Esophagus squamous epithelium (tissue), 5 donors: ENCODE measurements at regions not wholly inside any gene's neighbourhood (a gene's known extent, or its start where the extent isn't known, plus 50 kb on each side); places are given as distances from the start of the nearest gene placed in this dataset.

Source experiments
- DNase-seq: peaks from one replicate; lab custom pipeline; 2025; lab: John Stamatoyannopoulos, UW
- H3K27ac ChIP-seq, 4 donors: fragments of 200-600 bp; sonication (generic); one replicate each; pipeline ENCODE4 v1.5.1; 2016 to 2019; ENCODE audit warnings: mild to moderate bottlenecking in 1 of 4
- H3K27me3 ChIP-seq, 4 donors: fragments of 200-600 bp; sonication (generic); 1 replicate in 3 of 4; 2 replicates in 1 of 4; pipeline versions ENCODE4 v1.5.1 to v1.6.0; 2017 to 2021; ENCODE audit warnings: antibody characterized with exemption in 1 of 4
- H3K36me3 ChIP-seq, 3 donors: fragments of 200-600 bp; sonication (generic); one replicate each; pipeline ENCODE4 v1.5.1; 2016 to 2019
- H3K4me1 ChIP-seq, 3 donors: fragments of 200-600 bp; sonication (generic); one replicate each; pipeline ENCODE4 v1.5.1; 2017 to 2019
- H3K4me3 ChIP-seq, 4 donors: fragments of 200-600 bp; sonication (generic); 1 replicate in 3 of 4; 2 replicates in 1 of 4; pipeline ENCODE4 v1.5.1; 2016 to 2019; ENCODE audit warnings: mild to moderate bottlenecking in 2 of 4, moderate library complexity in 1 of 4
- H3K9me3 ChIP-seq, 3 donors: fragments of 200-600 bp; sonication (generic); one replicate each; pipeline ENCODE4 v1.5.1; 2016 to 2019
- POLR2A ChIP-seq, 4 donors: fragments of 450-650 bp; IDR thresholded peaks; one replicate each; pipeline ENCODE4 v1.6.1; 2017; ENCODE audit warnings: antibody characterized with exemption in 4 of 4, mild to moderate bottlenecking in 4 of 4, moderate library complexity in 3 of 4
- WGBS, 2 donors: methylation state at CpG; one replicate each; pipeline ENCODE4 v1.1.5; 2018; 5-methylcytosine and 5-hydroxymethylcytosine counted together
- intact Hi-C: fragments of 100-400 bp; cut with DNase I; formaldehyde crosslinking; loops from one replicate; pipeline ENCODE4 v1.15.0; 2022
- TF ChIP-seq, protein P1 (sequence below), 6 experiments: fragments of 450-650 bp in 4 of 6; fragments of 200-600 bp in 2 of 6; sonication (generic) in 2 of 6; IDR thresholded peaks; one replicate each; pipeline ENCODE4 v1.5.1; 2016 to 2019; ENCODE audit warnings: antibody characterized with exemption in 6 of 6, mild to moderate bottlenecking in 4 of 6, moderate library complexity in 4 of 6
- donor health status: DM: yes; HTN: yes; CAD: no.

DNA sequence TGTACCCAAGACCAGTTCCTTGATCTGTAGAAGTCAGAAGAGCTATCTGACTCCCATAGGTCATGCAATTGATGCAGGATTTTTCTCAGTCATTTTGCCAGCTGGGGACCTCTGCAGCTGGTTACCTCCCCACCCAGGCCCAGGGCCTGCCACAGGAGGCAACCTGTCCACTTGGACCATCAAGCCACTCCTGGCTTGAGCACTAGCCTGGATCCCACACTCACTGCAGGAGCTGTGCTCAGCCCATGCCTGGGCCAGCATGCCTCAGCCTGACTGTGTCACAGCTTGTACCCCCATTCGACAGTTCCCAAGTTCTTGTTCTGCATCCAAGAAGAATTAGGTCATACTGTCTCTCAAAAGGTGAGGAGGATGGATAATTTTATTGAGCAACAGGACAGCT is 189.4 kb downstream of the PCDH17 start:
- H3K27ac ChIP-seq: no peak overlapping the region
- H3K36me3 ChIP-seq: no peaks in the 10 kb centered on the region
- TF ChIP-seq, protein P1, sequence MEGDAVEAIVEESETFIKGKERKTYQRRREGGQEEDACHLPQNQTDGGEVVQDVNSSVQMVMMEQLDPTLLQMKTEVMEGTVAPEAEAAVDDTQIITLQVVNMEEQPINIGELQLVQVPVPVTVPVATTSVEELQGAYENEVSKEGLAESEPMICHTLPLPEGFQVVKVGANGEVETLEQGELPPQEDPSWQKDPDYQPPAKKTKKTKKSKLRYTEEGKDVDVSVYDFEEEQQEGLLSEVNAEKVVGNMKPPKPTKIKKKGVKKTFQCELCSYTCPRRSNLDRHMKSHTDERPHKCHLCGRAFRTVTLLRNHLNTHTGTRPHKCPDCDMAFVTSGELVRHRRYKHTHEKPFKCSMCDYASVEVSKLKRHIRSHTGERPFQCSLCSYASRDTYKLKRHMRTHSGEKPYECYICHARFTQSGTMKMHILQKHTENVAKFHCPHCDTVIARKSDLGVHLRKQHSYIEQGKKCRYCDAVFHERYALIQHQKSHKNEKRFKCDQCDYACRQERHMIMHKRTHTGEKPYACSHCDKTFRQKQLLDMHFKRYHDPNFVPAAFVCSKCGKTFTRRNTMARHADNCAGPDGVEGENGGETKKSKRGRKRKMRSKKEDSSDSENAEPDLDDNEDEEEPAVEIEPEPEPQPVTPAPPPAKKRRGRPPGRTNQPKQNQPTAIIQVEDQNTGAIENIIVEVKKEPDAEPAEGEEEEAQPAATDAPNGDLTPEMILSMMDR (IDR thresholded peaks at IDR 0.05): no peak
- no peak for TF ChIP-seq POLR2A (IDR thresholded peaks at IDR 0.05)
- no peak for DNase-seq
- H3K27me3 ChIP-seq: no peaks in the 10 kb centered on the region
- peaks cover 0 to 10% (median 8%) of the 10 kb centered on the region in 3 donors for H3K9me3 ChIP-seq
- 43 to 86% methylated on average over 1 of the region's 1 CpG for WGBS, 2 donors
- H3K4me1 ChIP-seq: no peaks in the 10 kb centered on the region
- H3K4me3 ChIP-seq: no peak overlapping the region
- intact Hi-C loops: no loop called here

DNA sequence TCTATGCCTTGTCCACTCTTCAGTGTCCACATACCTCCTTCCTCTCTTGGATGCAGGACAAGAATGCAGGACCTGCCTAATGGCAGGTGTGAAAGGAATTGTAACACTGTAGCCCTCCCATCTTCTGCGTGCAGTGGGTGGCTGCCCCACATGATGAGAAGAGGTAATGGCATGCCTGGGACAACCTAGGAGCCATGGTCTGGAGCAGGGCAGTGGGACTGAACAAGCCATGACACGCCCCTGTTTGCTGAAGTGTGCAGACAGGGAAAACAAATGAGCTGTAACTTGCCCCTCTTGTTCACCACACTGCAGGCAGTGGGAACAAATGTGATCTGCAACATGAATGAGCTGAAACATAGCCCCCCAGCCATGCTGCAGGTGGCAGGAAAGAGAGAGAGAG is 192.2 kb downstream of the PCDH17 start:
- H3K4me3 ChIP-seq: no peak overlapping the region
- H3K9me3 ChIP-seq: peaks cover 0 to 10% (median 8%) of the 10 kb centered on the region in 3 donors
- no peaks in the 10 kb centered on the region for H3K4me1 ChIP-seq
- DNase-seq: no peak
- TF ChIP-seq, protein P1 (IDR thresholded peaks at IDR 0.05): no peak
- no peak for TF ChIP-seq POLR2A (IDR thresholded peaks at IDR 0.05)
- WGBS, 2 donors: 88% methylated on average over 2 of the region's 2 CpGs; no CpG with 5 or more reads in 1 of the 2 donors
- no peaks in the 10 kb centered on the region for H3K27me3 ChIP-seq
- intact Hi-C loops: no loop called here
- H3K36me3 ChIP-seq: no peaks in the 10 kb centered on the region
- H3K27ac ChIP-seq: no peak overlapping the region

DNA sequence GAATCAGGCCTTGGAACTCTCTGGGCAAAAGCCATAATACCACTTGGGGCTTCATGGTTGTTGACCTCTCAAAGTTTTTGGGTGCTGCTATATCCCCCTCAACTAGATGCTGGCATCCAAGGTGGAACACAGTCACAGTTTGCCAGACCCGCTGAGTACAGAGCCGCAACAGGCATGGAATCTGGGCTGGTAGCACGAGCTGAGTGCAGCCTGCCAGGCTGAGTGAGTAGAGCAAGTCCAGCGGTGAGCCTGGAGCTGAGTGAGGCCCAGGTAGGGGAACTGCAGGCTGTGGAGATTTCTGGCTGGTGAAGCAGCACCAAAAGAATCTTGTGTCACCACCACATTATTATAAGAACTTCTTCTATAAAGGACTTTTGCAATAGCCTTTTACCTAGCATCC is 192.6 kb downstream of the PCDH17 start:
- H3K27ac ChIP-seq: no peak overlapping the region
- WGBS, 2 donors: 51% methylated on average over 3 of the region's 4 CpGs; no CpG with 5 or more reads in 1 of the 2 donors
- H3K27me3 ChIP-seq: no peaks in the 10 kb centered on the region
- intact Hi-C loops: no loop called here
- no peak for DNase-seq
- H3K9me3 ChIP-seq: peaks cover 0 to 10% (median 8%) of the 10 kb centered on the region in 3 donors
- TF ChIP-seq, protein P1 (IDR thresholded peaks at IDR 0.05): no peak
- no peak for TF ChIP-seq POLR2A (IDR thresholded peaks at IDR 0.05)
- H3K36me3 ChIP-seq: no peaks in the 10 kb centered on the region
- H3K4me1 ChIP-seq: no peaks in the 10 kb centered on the region
- no peak overlapping the region for H3K4me3 ChIP-seq

DNA sequence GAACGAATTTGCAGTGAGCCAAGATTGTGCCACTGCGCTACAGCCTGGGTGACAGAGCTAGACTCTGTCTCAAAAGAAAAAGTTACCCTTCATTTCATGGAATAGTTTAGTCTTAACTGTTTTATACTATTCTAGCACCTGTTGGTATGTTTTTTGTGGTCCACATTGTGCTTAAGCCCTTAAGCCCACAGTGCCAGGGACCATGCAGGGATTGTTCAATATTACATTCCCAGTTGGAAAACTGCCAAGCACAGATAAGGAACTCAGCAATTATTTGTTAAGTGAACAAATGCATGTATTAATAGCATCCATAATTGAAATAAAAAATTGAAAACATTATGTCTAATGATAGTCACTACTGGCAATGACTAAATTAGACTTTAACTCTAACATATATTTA is 193.5 kb downstream of the PCDH17 start:
- peaks cover 0 to 10% (median 8%) of the 10 kb centered on the region in 3 donors for H3K9me3 ChIP-seq
- no peak overlapping the region for H3K4me3 ChIP-seq
- TF ChIP-seq, protein P1 (IDR thresholded peaks at IDR 0.05): no peak
- TF ChIP-seq POLR2A (IDR thresholded peaks at IDR 0.05): no peak
- 75 to 80% methylated on average over 2 of the region's 2 CpGs for WGBS, 2 donors
- DNase-seq: no peak
- intact Hi-C loops: no loop called here
- no peaks in the 10 kb centered on the region for H3K4me1 ChIP-seq
- H3K27ac ChIP-seq: no peak overlapping the region
- no peaks in the 10 kb centered on the region for H3K36me3 ChIP-seq
- no peaks in the 10 kb centered on the region for H3K27me3 ChIP-seq

DNA sequence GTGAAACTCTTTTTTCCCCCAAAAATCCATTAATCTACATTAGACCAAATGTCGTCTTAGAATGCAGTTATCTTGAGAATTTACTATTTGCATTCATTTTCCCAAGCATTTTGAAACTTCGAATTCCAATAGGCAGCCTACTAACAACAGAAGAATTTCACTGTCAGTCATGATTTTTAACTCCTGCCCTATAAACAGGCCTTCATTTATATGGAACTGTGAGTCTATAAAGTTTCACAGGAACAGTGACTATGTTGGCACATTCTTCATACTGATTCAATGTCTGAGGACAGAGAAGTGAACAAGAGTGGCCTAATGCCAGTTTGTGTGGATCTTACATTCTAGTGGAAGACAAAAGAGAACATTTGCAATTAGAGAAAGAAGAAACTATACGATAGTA is 198.0 kb downstream of the PCDH17 start:
- no peak overlapping the region for H3K4me3 ChIP-seq
- H3K27me3 ChIP-seq: no peaks in the 10 kb centered on the region
- H3K9me3 ChIP-seq: no peaks in the 10 kb centered on the region
- H3K27ac ChIP-seq: no peak overlapping the region
- 70 to 73% methylated on average over 3 of the region's 3 CpGs for WGBS, 2 donors
- intact Hi-C loops: no loop called here
- H3K4me1 ChIP-seq: no peaks in the 10 kb centered on the region
- no peak for DNase-seq
- no peak for TF ChIP-seq POLR2A (IDR thresholded peaks at IDR 0.05)
- TF ChIP-seq, protein P1 (IDR thresholded peaks at IDR 0.05): no peak
- no peaks in the 10 kb centered on the region for H3K36me3 ChIP-seq
